Hepatocyte (in vitro differentiated cells): ENCODE measurements at regions not wholly inside any gene's neighbourhood (a gene's known extent, or its start where the extent isn't known, plus 50 kb on each side); places are given as distances from the start of the nearest gene placed in this dataset.

Experiments used
- CTCF ChIP-seq: fragments of 200-600 bp; sonication (generic); IDR thresholded peaks from 2 replicates; pipeline ENCODE4 v1.5.1; 2016; ENCODE audit warnings: antibody characterized with exemption, mild to moderate bottlenecking; ENCODE audit not compliant: poor library complexity
- EZH2 ChIP-seq: fragments of 200-600 bp; sonication (generic); IDR thresholded peaks from 2 replicates; pipeline ENCODE4 v1.6.1; 2016; ENCODE audit warnings: antibody characterized with exemption, mild to moderate bottlenecking, borderline replicate concordance
- EZH2phosphoT487 ChIP-seq: fragments of 200-600 bp; sonication (generic); IDR thresholded peaks from one replicate; pipeline ENCODE4 v1.6.1; 2018; ENCODE audit warnings: antibody characterized with exemption, mild to moderate bottlenecking, low read depth, moderate library complexity; ENCODE audit not compliant: unreplicated experiment, severe bottlenecking

- TF ChIP-seq EZH2phosphoT487 (no peak), CTCF (no peak), EZH2 (no peak)
Measured at GRCh38 chr4:85106805-85107336, 140.4 kb upstream of the WDFY3 start.
